ENCODE measurements at regions not wholly inside any gene's neighbourhood (a gene's known extent, or its start where the extent isn't known, plus 50 kb on each side); places are given as distances from the start of the nearest gene placed in this dataset.

DNA sequence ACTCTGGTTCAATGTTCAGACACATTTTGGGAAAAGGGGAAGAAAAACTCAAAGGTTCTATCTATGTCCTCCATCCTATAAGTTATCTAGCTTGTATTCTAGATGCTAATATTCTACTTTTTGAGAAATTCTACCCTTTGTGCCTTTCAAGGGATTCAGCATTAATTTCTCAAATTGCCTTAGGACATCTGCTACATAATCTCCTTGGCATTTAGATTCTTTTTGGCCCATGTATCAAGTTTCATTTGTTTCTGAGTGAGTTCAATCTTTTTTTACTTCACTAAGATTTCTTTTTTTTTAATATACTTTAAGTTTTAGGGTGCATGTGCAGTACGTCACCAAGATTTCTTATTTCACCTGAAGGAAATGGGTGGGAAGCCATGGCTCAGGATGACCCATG lies 232.7 kb upstream of the TENT5A start:
- H4K8ac ChIP-seq (ENCODE audit: extremely low read depth, insufficient read depth, low read length) = no peak overlapping the region
- H4K5ac ChIP-seq (ENCODE audit: insufficient read length, low read depth, low read length) = no peak overlapping the region
- no peaks in the 10 kb centered on the region for H3K9me3 ChIP-seq (ENCODE audit: insufficient read depth in 2 of 2, low read depth in 1 of 2, low read length in 1 of 2)
- 0 out of 2 replicates have a peak overlapping the region, but pooled peaks have one; percentile 15 for H2AFZ ChIP-seq (ENCODE audit: low read length)
- H3K23me2 ChIP-seq (ENCODE audit: low read depth, low read length) = no peaks in the 10 kb centered on the region
- no peaks in the 10 kb centered on the region for H3K79me2 ChIP-seq (ENCODE audit: control insufficient read depth in 1 of 2, insufficient read depth in 2 of 2, low read length in 2 of 2)
- no peak overlapping the region for H3K4me2 ChIP-seq (ENCODE audit: insufficient read depth in 1 of 2, low read depth in 2 of 2, low read length in 2 of 2)
- H3K23ac ChIP-seq (ENCODE audit: insufficient read length) = no peak overlapping the region
- DNase-seq (ENCODE audit: low read depth in 1 of 2, low spot score in 2 of 2) (no peak), FAIRE-seq (no peak)
- 100% methylated on average over 1 of the region's 1 CpG; no CpG with 5 or more reads in 1 of the 2 experiments for WGBS, 2 experiments (ENCODE audit: extremely low coverage in 1 of 2, insufficient coverage in 1 of 2, insufficient read length in 1 of 2, insufficient replicate concordance in 2 of 2, low coverage in 1 of 2, low lambda C conversion rate in 2 of 2, missing lambda C conversion rate in 1 of 2)
- no peak overlapping the region for H3K4me3 ChIP-seq (ENCODE audit: extremely low read depth in 1 of 4, insufficient read depth in 2 of 4, low read depth in 3 of 4, low read length in 4 of 4)
- no peak overlapping the region for H4K91ac ChIP-seq (replicated peaks; ENCODE audit: insufficient read length, low read length)
- no peak overlapping the region for H3K18ac ChIP-seq (ENCODE audit: extremely low read depth, low read length)
- H3K79me1 ChIP-seq (ENCODE audit: low read depth, low read length) = no peaks in the 10 kb centered on the region
- no peak overlapping the region for H2BK20ac ChIP-seq (ENCODE audit: low read length)
- TF ChIP-seq SAP30 (IDR thresholded peaks at IDR 0.05; ENCODE audit: insufficient read depth, insufficient replicate concordance, low read length) = no peak
- TF ChIP-seq TCF12 (IDR thresholded peaks at IDR 0.05; ENCODE audit: low read depth, low read length) = no peak
- no peak for TF ChIP-seq SP1 (IDR thresholded peaks at IDR 0.05; ENCODE audit: low read depth, low read length)
- no peak for TF ChIP-seq NANOG (IDR thresholded peaks at IDR 0.05; ENCODE audit: insufficient read depth, low read depth, low read length, poor library complexity, severe bottlenecking)
- TF ChIP-seq RFX5 (IDR thresholded peaks at IDR 0.05; ENCODE audit: borderline replicate concordance, low read depth, low read length) = no peak
- no peak for TF ChIP-seq RNF2 (IDR thresholded peaks at IDR 0.05; ENCODE audit: borderline replicate concordance, low read depth, low read length, missing control alignments, poor library complexity, severe bottlenecking)
- TF ChIP-seq SIN3A (conservative IDR thresholded peaks at IDR 0.05 in 1 of 2, IDR thresholded peaks at IDR 0.05 in 1 of 2; ENCODE audit: low read depth in 1 of 2, low read length in 2 of 2) = no peak
- TF ChIP-seq, protein P1, sequence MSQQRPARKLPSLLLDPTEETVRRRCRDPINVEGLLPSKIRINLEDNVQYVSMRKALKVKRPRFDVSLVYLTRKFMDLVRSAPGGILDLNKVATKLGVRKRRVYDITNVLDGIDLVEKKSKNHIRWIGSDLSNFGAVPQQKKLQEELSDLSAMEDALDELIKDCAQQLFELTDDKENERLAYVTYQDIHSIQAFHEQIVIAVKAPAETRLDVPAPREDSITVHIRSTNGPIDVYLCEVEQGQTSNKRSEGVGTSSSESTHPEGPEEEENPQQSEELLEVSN (IDR thresholded peaks at IDR 0.05) = no peak
- no peak for TF ChIP-seq TAF7 (optimal IDR thresholded peaks at IDR 0.05; ENCODE audit: borderline replicate concordance, low read depth, low read length)
- TF ChIP-seq EZH2 (IDR thresholded peaks at IDR 0.05; ENCODE audit: low read depth, low read length, severe bottlenecking) = no peak
- TF ChIP-seq YY1 (IDR thresholded peaks at IDR 0.05; ENCODE audit: low read depth, low read length) = no peak
- H3K4me1 ChIP-seq (replicated peaks in 1 of 4; ENCODE audit: control insufficient read depth in 3 of 4, insufficient read depth in 4 of 4, low read length in 3 of 4) = no peaks in the 10 kb centered on the region
- no peak overlapping the region for H3K56ac ChIP-seq (replicated peaks; ENCODE audit: insufficient read length, low read depth, low read length)
- CTCF ChIA-PET (ENCODE audit: partially characterized antibody) = interaction anchor here (0.9 to 1.3 kb wide), 2 partner anchors 21 to 1462 kb away, joined by 3 to 4 read pairs; no protein-coding TSS in a partner anchor
- no peak overlapping the region for H2BK12ac ChIP-seq (ENCODE audit: low read depth, low read length)
- no peaks in the 10 kb centered on the region for H3K27me3 ChIP-seq (replicated peaks in 1 of 4; ENCODE audit: control insufficient read depth in 3 of 4, extremely low read depth in 1 of 4, insufficient read depth in 3 of 4, low read length in 3 of 4)
- no peak overlapping the region for H2BK15ac ChIP-seq (ENCODE audit: low read length)
- no peak overlapping the region for H3K14ac ChIP-seq (ENCODE audit: insufficient read length)
- H3K9ac ChIP-seq (replicated peaks in 1 of 4; ENCODE audit: extremely low read depth in 1 of 4, low read depth in 3 of 4, low read length in 3 of 4) = no peak overlapping the region
- no peak overlapping the region for H2AK5ac ChIP-seq (ENCODE audit: low read depth, low read length)
- H3K36me3 ChIP-seq (ENCODE audit: control insufficient read depth in 2 of 4, insufficient read depth in 4 of 4, low read length in 3 of 4) = no peaks in the 10 kb centered on the region
- H3K27ac ChIP-seq (ENCODE audit: low read depth, low read length) = no peak overlapping the region
- no peak overlapping the region for H3K4ac ChIP-seq (replicated peaks; ENCODE audit: insufficient read length, low read depth, low read length)
- peak overlapping the region; percentile 64 for H2BK120ac ChIP-seq (replicated peaks; ENCODE audit: low read depth, low read length)
- no peaks in the 10 kb centered on the region for H4K20me1 ChIP-seq (replicated peaks in 1 of 2; ENCODE audit: control insufficient read depth in 1 of 2, insufficient read depth in 2 of 2, low read length in 2 of 2)
- H2BK5ac ChIP-seq (ENCODE audit: low read depth, low read length) = no peak overlapping the region
- POLR2A ChIA-PET (ENCODE audit: partially characterized antibody) = no interaction called here

All from H1 (cell line).